Vagina (tissue), 2 donors: ENCODE measurements at regions not wholly inside any gene's neighbourhood (a gene's known extent, or its start where the extent isn't known, plus 50 kb on each side); places are given as distances from the start of the nearest gene placed in this dataset.

Experiments
- DNase-seq, 2 donors: peaks; one replicate each; pipeline ENCODE4 v3.0.0-alpha.2; 2017; ENCODE audit errors: extremely low spot score in 2 of 2
- H3K27ac ChIP-seq: fragments of 200-600 bp; sonication (generic); one replicate; pipeline ENCODE4 v1.5.1; 2019
- H3K27me3 ChIP-seq: fragments of 200-600 bp; sonication (generic); one replicate; pipeline ENCODE4 v1.5.1; 2019
- H3K36me3 ChIP-seq, 2 donors: fragments of 200-600 bp; sonication (generic); one replicate each; pipeline ENCODE4 v1.5.1; 2017 to 2019
- H3K4me1 ChIP-seq: fragments of 200-600 bp; sonication (generic); one replicate; pipeline ENCODE4 v1.5.1; 2019
- H3K4me3 ChIP-seq, 2 donors: fragments of 200-600 bp; sonication (generic); 1 replicate in 1 of 2; 2 replicates in 1 of 2; pipeline ENCODE4 v1.5.1; 2016 to 2019
- H3K9me3 ChIP-seq: fragments of 200-600 bp; sonication (generic); one replicate; pipeline ENCODE4 v1.5.1; 2019
- POLR2A ChIP-seq, 2 donors: fragments of 450-650 bp; IDR thresholded peaks; one replicate each; pipeline ENCODE4 v1.6.1; 2017; ENCODE audit warnings: antibody characterized with exemption in 2 of 2, mild to moderate bottlenecking in 2 of 2, moderate library complexity in 2 of 2
- POLR2AphosphoS5 ChIP-seq, 2 donors: sonication (generic); formaldehyde crosslinking; IDR thresholded peaks; one replicate each; pipeline ENCODE4 v1.9.0; 2017; ENCODE audit warnings: antibody characterized with exemption in 2 of 2, mild to moderate bottlenecking in 2 of 2, low read depth in 1 of 2; ENCODE audit not compliant: insufficient read depth in 1 of 2
- intact Hi-C: fragments of 100-400 bp; cut with DNase I; formaldehyde crosslinking; loops from one replicate; pipeline ENCODE4 v1.15.1; 2023
- TF ChIP-seq, protein P1 (sequence below), 3 experiments: fragments of 450-650 bp in 2 of 3; fragments of 200-600 bp in 1 of 3; sonication (generic) in 1 of 3; IDR thresholded peaks; one replicate each; pipeline ENCODE4 v1.5.1; 2017 to 2019; ENCODE audit warnings: antibody characterized with exemption in 3 of 3, mild to moderate bottlenecking in 2 of 3, moderate library complexity in 2 of 3

DNA sequence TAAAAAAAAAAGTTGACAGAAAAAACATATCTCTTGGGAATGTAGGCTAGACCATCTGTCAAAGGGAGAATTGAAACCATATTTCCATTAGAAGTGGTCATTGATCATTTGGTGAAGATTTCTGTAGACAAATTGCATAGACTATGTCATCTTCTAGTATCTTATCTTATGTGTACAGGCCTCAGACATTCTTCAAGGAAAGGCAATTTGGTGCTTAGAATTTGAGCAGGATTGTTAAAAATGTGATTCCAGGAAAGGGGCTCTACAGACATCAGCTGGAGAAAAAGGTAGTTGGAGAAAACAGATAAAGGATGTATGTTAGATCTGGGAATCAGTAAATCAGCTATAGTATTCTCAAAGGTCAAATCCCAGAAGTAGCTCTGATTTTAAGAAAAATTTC is 627.1 kb downstream of the TMTC2 start:
- H3K36me3 ChIP-seq: no peaks in the 10 kb centered on the region
- intact Hi-C loops: no loop called here
- TF ChIP-seq POLR2AphosphoS5 (IDR thresholded peaks at IDR 0.05; ENCODE audit: insufficient read depth in 1 of 2, low read depth in 1 of 2): no peak
- TF ChIP-seq, protein P1, sequence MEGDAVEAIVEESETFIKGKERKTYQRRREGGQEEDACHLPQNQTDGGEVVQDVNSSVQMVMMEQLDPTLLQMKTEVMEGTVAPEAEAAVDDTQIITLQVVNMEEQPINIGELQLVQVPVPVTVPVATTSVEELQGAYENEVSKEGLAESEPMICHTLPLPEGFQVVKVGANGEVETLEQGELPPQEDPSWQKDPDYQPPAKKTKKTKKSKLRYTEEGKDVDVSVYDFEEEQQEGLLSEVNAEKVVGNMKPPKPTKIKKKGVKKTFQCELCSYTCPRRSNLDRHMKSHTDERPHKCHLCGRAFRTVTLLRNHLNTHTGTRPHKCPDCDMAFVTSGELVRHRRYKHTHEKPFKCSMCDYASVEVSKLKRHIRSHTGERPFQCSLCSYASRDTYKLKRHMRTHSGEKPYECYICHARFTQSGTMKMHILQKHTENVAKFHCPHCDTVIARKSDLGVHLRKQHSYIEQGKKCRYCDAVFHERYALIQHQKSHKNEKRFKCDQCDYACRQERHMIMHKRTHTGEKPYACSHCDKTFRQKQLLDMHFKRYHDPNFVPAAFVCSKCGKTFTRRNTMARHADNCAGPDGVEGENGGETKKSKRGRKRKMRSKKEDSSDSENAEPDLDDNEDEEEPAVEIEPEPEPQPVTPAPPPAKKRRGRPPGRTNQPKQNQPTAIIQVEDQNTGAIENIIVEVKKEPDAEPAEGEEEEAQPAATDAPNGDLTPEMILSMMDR (IDR thresholded peaks at IDR 0.05): no peak
- TF ChIP-seq POLR2A (IDR thresholded peaks at IDR 0.05): no peak
- H3K27me3 ChIP-seq: no peaks in the 10 kb centered on the region
- H3K9me3 ChIP-seq: no peaks in the 10 kb centered on the region
- H3K4me3 ChIP-seq: no peak overlapping the region
- peaks cover 8% of the 10 kb centered on the region for H3K4me1 ChIP-seq
- H3K27ac ChIP-seq: no peak overlapping the region
- DNase-seq: no peak

- DNase-seq: no peak
- Histone ChIP-seq H3K27ac (no peak overlapping the region), H3K36me3 (no peaks in the 10 kb centered on the region), H3K4me1 (peaks cover 3% of the 10 kb centered on the region), H3K4me3 (no peak overlapping the region), H3K27me3 (no peaks in the 10 kb centered on the region), H3K9me3 (no peaks in the 10 kb centered on the region)
- intact Hi-C loops: no loop called here
- TF ChIP-seq POLR2AphosphoS5 (IDR thresholded peaks at IDR 0.05; ENCODE audit: insufficient read depth in 1 of 2, low read depth in 1 of 2) (no peak), POLR2A (IDR thresholded peaks at IDR 0.05) (no peak)
- TF ChIP-seq, protein P1 (IDR thresholded peaks at IDR 0.05): no peak
These were observed 626.6 kb downstream of the TMTC2 start for GRCh38 chr12:83313322-83313721.

DNA sequence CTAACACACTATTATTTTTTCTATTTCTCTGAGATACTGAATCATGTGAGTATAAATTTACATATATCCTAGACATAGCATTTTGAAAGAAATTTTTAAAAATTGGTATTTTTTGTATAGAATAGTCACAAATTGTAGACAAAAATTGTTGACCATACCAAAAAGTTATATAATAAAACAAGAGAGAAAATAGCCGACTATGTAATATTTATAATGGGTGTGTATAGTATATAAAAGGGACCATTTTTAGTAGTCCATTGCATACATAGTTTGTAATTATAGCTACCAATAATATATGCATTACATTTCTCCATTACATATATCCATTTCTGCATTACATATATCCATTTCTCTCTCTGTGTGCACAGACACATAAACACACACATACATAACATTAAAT is 590.2 kb downstream of the TMTC2 start:
- no peak for DNase-seq
- TF ChIP-seq, protein P1 (IDR thresholded peaks at IDR 0.05): no peak
- TF ChIP-seq POLR2A (IDR thresholded peaks at IDR 0.05) (no peak), POLR2AphosphoS5 (IDR thresholded peaks at IDR 0.05; ENCODE audit: insufficient read depth in 1 of 2, low read depth in 1 of 2) (no peak)
- Histone ChIP-seq H3K27ac (no peak overlapping the region), H3K4me1 (no peaks in the 10 kb centered on the region), H3K36me3 (no peaks in the 10 kb centered on the region), H3K27me3 (no peaks in the 10 kb centered on the region), H3K9me3 (no peaks in the 10 kb centered on the region), H3K4me3 (no peak overlapping the region)
- intact Hi-C loops: no loop called here

DNA sequence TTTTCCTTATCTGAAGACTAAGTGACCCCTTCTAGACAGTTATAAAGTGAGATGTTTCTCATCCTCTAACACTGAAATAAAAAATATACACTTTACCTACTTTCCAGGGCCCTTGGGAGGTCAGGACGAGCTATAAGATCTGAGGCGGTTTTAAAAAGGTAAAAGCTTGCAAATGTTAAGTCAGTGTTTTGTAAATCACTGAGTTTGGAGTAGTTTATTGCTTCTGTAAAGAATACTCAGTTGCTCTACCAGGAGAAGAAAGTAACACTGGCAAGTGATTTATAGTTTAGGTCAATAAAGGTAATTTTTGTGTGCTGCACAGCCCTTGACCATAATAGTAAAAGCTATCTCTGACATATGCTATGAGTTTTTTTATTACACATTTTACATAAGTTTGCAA is 584.5 kb downstream of the TMTC2 start:
- no peaks in the 10 kb centered on the region for H3K36me3 ChIP-seq
- intact Hi-C loops: no loop called here
- TF ChIP-seq POLR2AphosphoS5 (IDR thresholded peaks at IDR 0.05; ENCODE audit: insufficient read depth in 1 of 2, low read depth in 1 of 2) (no peak), POLR2A (IDR thresholded peaks at IDR 0.05) (no peak)
- TF ChIP-seq, protein P1 (IDR thresholded peaks at IDR 0.05): no peak
- no peaks in the 10 kb centered on the region for H3K4me1 ChIP-seq
- DNase-seq: no peak
- no peak overlapping the region for H3K4me3 ChIP-seq
- H3K27ac ChIP-seq: no peak overlapping the region
- H3K9me3 ChIP-seq: no peaks in the 10 kb centered on the region
- no peaks in the 10 kb centered on the region for H3K27me3 ChIP-seq

GRCh38 chr12:83265808-83266207 is 579.1 kb downstream of the TMTC2 start:
- H3K27me3 ChIP-seq: no peaks in the 10 kb centered on the region
- no peaks in the 10 kb centered on the region for H3K4me1 ChIP-seq
- H3K36me3 ChIP-seq: no peaks in the 10 kb centered on the region
- intact Hi-C loops: no loop called here
- H3K4me3 ChIP-seq: no peak overlapping the region
- DNase-seq: no peak
- no peaks in the 10 kb centered on the region for H3K9me3 ChIP-seq
- H3K27ac ChIP-seq: no peak overlapping the region
- TF ChIP-seq, protein P1 (IDR thresholded peaks at IDR 0.05): no peak
- TF ChIP-seq POLR2A (IDR thresholded peaks at IDR 0.05): no peak
- no peak for TF ChIP-seq POLR2AphosphoS5 (IDR thresholded peaks at IDR 0.05; ENCODE audit: insufficient read depth in 1 of 2, low read depth in 1 of 2)
